ENCODE measurements at regions not wholly inside any gene's neighbourhood (a gene's known extent, or its start where the extent isn't known, plus 50 kb on each side); places are given as distances from the start of the nearest gene placed in this dataset.

DNA sequence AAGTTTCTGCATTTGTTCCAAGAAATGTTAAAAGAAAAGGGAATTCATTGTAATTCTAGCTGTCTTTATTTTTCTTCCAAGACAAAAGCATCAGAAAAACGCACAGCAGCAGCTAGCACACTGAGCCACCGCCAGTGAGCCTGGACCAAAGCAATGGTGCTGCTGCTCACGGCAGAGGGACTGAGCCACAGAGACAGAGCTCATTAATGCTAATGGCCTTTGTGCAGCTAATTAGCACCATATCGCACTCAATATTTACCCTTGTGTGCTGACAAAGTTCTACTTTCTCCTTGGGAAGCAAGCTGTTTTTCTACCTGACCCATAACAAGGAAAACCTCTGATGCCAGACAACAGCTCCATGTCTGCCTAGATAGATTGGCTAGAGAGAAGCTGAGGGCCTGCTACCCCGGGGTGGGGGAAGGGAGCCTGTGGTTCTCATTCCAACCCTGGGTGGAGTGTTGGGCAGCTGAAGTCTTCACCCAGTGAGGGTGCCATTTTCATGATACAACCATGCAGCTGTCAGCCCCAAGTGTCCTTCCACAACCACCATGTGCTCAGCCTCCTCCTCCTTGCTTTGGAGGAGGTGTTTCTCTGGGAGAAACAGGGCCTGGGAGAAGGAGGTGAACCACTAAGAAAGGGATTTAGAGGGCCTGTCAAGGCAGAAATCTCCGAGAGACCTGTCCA, 131.1 kb upstream of the NCAM1 start:
- TF ChIP-seq, protein P1, sequence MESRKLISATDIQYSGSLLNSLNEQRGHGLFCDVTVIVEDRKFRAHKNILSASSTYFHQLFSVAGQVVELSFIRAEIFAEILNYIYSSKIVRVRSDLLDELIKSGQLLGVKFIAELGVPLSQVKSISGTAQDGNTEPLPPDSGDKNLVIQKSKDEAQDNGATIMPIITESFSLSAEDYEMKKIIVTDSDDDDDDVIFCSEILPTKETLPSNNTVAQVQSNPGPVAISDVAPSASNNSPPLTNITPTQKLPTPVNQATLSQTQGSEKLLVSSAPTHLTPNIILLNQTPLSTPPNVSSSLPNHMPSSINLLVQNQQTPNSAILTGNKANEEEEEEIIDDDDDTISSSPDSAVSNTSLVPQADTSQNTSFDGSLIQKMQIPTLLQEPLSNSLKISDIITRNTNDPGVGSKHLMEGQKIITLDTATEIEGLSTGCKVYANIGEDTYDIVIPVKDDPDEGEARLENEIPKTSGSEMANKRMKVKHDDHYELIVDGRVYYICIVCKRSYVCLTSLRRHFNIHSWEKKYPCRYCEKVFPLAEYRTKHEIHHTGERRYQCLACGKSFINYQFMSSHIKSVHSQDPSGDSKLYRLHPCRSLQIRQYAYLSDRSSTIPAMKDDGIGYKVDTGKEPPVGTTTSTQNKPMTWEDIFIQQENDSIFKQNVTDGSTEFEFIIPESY (IDR thresholded peaks at IDR 0.05; ENCODE audit: extremely low read depth, insufficient replicate concordance, low read length): no peak
- no peak for TF ChIP-seq EGR1 (IDR thresholded peaks at IDR 0.05; ENCODE audit: low read depth)
- no peak for TF ChIP-seq SP1 (IDR thresholded peaks at IDR 0.05; ENCODE audit: low read depth)
- TF ChIP-seq, protein P2, sequence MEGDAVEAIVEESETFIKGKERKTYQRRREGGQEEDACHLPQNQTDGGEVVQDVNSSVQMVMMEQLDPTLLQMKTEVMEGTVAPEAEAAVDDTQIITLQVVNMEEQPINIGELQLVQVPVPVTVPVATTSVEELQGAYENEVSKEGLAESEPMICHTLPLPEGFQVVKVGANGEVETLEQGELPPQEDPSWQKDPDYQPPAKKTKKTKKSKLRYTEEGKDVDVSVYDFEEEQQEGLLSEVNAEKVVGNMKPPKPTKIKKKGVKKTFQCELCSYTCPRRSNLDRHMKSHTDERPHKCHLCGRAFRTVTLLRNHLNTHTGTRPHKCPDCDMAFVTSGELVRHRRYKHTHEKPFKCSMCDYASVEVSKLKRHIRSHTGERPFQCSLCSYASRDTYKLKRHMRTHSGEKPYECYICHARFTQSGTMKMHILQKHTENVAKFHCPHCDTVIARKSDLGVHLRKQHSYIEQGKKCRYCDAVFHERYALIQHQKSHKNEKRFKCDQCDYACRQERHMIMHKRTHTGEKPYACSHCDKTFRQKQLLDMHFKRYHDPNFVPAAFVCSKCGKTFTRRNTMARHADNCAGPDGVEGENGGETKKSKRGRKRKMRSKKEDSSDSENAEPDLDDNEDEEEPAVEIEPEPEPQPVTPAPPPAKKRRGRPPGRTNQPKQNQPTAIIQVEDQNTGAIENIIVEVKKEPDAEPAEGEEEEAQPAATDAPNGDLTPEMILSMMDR (IDR thresholded peaks at IDR 0.05 in 2 of 3, conservative IDR thresholded peaks at IDR 0.05 in 1 of 3; ENCODE audit: borderline replicate concordance in 1 of 3, insufficient read depth in 1 of 3, low read depth in 2 of 3, low read length in 2 of 3): no peak
- TF ChIP-seq POLR2A (IDR thresholded peaks at IDR 0.05; ENCODE audit: borderline replicate concordance, extremely low read depth, insufficient read depth, insufficient read length): no peak
- TF ChIP-seq RAD21 (IDR thresholded peaks at IDR 0.05; ENCODE audit: low read depth): no peak
- no peak for TF ChIP-seq TCF7L2 (IDR thresholded peaks at IDR 0.05; ENCODE audit: borderline replicate concordance, extremely low read depth, insufficient read depth, insufficient read length)
- TF ChIP-seq JUND (IDR thresholded peaks at IDR 0.05): no peak
- no peak for TF ChIP-seq YY1 (IDR thresholded peaks at IDR 0.05; ENCODE audit: extremely low read depth, insufficient replicate concordance, low read depth, low read length)
- TF ChIP-seq CEBPB (IDR thresholded peaks at IDR 0.05; ENCODE audit: low read depth): no peak
- no peak for TF ChIP-seq POLR2AphosphoS5 (IDR thresholded peaks at IDR 0.05; ENCODE audit: low read depth, low read length)
- no peak for TF ChIP-seq CBX3 (IDR thresholded peaks at IDR 0.05; ENCODE audit: low read depth)
- TF ChIP-seq SRF (IDR thresholded peaks at IDR 0.05; ENCODE audit: low read depth): no peak
- Histone ChIP-seq H2AFZ (ENCODE audit: low read depth, low read length, poor library complexity, severe bottlenecking) (no peak overlapping the region), H3K4me3 (replicated peaks in 1 of 2; ENCODE audit: low read depth in 1 of 2, low read length in 2 of 2) (no peak overlapping the region), H3K9me3 (ENCODE audit: control insufficient read depth in 1 of 2, insufficient read depth in 1 of 2, low read depth in 1 of 2, low read length in 2 of 2) (no peaks in the 10 kb centered on the region), H3K27me3 (ENCODE audit: insufficient read depth, low read length) (peaks cover 52% of the 10 kb centered on the region), H3K9ac (ENCODE audit: low read length) (no peak overlapping the region), H3K4me2 (ENCODE audit: low read length) (no peak overlapping the region), H3K27ac (ENCODE audit: low read depth, low read length) (no peak overlapping the region), H3K36me3 (ENCODE audit: control insufficient read depth in 1 of 2, insufficient read depth in 2 of 2, low read length in 2 of 2) (no peaks in the 10 kb centered on the region), H3K9me2 (ENCODE audit: insufficient read depth) (no peaks in the 10 kb centered on the region), H3K4me1 (ENCODE audit: control insufficient read depth in 1 of 2, insufficient read depth in 2 of 2, low read length in 2 of 2) (no peaks in the 10 kb centered on the region), H4K20me1 (ENCODE audit: insufficient read depth) (no peaks in the 10 kb centered on the region), H3K79me2 (ENCODE audit: insufficient read depth, low read length) (no peaks in the 10 kb centered on the region)
- intact Hi-C loops (cut with micrococcal nuclease): no loop called here
- ChIA-PET RAD21 (ENCODE audit: low non-redundant PET in 1 of 2, low total read pairs in 2 of 2, uncharacterized antibody in 2 of 2, unreplicated experiment in 2 of 2) (no interaction called here), CTCF (no interaction called here), POLR2A (no interaction called here)
- DNase-seq (ENCODE audit: low read depth, low spot score): no peak
- BruUV-seq (replicated peaks): no TSS peak
- no peak for ATAC-seq

Measured in HCT116 (cell line).